CD4-positive, alpha-beta T cell treated with Interleukin-21 for 1 hour (primary cell): ENCODE measurements at regions not wholly inside any gene's neighbourhood (a gene's known extent, or its start where the extent isn't known, plus 50 kb on each side); places are given as distances from the start of the nearest gene placed in this dataset.
"Not testable (repeated sequence)": the region's sequence is repeated elsewhere in the genome, so short reads cannot be mapped to it uniquely, and the experiment has no call there.

ENCODE experiments used
- DNase-seq: peaks from one replicate; pipeline ENCODE4 v3.0.0-alpha.2; 2020

DNA sequence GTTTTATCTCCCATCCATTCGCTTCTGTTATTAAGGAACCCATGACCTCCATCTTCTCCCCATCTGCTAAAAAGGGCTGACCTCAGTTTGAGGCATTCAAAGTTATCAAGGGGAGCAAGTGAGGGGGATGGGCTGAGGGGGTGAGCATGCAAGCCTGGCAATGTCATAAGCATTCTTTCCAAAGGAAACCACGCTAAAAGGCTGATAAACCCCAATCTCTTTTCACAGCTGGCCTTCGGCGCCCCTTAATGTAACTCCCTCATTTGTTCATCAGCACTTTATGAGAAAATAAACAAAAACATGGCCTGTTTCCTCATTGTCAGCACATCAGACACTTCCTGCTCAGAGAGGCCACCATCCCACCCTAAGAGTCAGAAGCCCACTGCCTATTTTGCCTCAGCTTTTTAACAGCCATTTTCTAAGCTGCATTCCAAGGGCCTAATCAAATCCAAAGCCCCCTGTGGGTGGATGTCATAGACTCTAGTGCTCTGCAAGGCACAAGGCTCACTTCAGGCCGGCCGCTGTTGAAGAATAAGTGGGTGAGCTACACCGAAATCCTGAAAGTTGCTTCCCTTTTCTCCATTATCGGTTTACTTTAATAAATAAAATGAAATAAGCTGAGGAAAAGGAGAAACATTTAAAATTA lies 92.0 kb upstream of the SRD5A3 start:
- DNase-seq: no peak

DNA sequence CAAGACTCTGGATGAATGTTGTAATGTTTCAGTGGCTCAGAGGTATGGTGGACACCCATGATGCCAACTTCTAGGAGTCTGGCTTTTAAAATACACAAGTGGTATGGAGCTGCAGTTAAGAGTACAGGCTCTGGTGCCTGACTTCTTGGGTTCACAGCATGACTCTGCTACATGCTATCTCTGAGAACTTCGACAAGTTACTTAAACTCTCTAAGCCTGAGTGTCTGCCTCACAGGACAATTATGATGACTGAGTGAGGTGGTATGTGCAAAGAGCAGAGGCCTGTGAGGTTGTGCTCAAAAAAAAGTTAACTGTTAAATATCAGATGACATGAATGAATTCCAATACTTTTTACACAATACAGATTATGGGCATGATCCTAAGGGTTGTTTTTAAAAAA lies 90.9 kb upstream of the SRD5A3 start:
- DNase-seq: no peak

DNA sequence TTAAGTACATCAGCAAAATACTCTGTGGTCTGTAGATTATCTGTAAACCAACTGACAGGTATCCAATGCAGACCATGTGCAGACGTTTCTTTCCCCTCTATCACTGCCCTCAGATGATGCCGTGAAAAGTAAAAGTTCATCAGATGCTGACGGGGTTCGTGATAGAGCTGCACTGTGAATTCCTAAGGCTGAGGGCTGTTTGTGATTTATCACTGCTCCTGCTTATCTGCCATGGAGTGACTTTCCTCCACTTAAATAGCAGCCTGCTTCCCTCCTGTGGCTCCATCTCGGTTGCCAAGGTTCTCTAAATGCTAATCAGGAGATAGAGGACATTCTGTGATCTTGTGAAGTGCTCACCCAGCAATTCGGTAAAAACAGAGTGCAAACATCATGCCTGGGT lies 89.3 kb upstream of the SRD5A3 start:
- DNase-seq: no peak

DNA sequence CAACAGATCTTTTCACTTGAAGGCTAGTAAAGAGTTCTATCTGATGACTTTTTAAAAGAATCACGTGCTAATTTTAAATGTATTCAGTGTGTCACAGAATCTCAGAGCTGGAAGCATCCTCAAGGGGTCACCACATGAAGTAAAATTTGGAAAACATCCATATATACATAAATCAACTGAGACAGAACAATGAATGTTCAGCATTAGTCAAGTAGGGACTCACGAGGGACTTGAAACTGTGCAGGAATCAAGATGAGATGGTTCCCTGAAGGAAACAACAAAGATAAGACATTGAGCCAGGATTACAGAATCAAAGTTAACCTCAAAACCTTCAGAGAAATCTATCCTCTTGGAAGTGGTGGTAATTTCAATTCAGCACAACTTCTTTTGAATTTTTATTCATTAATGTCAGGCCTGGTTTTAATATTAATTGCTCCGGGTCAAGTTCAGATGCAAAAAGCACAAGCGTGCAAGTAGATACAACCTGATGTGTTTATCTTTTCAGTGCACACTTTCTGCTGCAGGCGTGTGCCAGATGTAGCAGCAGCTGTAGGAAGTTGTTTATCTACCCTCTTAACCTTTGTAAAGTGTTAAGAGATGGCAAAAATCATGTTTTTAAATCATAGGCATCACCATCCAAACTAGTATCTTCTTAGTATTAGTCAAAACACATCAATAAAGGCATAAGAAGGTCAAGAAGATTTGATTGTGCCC lies 87.7 kb upstream of the SRD5A3 start:
- DNase-seq: no peak

DNA sequence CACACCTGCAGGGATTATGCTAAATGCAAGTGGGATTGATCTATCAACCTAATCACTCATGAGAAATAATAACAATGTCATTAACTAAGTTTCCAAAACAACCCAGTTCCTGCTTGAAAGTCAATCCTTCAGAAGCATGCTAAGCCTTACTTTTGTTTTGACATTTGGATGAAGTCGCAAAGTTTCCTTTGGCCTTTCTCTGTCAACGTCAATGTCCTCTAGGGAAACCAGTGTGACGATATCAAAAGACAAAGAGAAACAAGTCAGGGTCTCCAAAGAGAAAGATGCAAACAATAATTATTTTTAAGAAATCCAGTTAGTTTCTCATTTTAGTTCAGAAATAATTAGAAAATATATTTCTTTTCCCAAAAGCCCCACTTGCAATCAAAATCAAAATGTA lies 86.7 kb upstream of the SRD5A3 start:
- DNase-seq: no peak

DNA sequence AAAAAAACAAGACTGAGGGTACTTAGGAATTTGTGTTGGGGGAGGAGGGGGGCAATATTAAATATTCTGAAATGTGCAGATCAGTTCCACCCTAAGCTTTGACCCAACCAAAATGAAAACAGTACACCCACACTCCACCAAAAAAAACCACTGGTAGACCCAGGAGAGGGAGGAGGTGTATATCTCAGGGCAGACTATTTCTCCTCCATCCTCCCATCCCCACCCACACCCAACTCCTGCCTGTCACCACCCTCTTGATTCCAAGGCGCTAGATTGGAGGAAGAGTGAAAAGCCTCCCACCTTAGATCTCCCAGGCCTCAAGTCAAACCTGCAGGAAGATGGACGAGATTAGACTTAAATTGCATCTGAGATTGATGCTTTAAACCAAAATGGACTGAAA lies 76.6 kb upstream of the SRD5A3 start:
- DNase-seq: no peak

DNA sequence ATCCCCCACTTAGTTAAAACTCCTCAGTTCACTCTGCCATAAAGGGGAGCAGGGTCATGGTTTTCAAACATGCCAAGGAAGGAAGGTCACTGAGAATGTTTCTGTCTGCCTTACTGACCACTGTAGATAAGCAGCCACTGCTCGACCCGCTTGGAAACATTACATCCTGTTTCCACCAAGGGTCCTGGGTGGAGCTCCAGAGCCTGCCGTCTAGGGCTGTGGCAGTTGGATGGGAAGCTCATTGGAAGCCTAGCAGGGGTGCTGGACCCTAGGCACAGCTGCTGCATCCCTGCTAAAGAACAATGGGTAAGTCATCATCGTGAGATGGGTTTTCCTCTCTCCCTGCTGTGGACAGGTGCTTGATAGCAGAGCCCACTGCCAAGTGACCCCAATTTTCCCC lies 76.0 kb upstream of the SRD5A3 start:
- no peak for DNase-seq

DNA sequence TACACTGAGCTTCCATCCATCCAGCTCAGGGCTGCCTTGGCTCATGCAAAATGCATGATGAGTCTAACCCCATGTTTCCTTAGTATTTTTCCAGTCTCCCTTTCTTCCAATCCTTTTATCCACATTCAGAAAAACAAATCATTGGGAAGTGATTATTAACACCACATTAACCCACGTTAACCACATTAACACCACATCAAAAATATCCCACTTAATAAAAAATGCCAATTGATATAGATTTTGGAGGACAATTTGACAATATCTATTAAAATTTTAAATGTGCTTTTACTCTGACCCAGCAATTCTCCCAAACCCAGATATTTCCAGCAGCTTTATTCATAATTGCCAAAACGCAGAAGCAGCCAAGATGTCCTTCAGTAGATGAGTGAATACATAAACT lies 75.6 kb upstream of the SRD5A3 start:
- DNase-seq: no peak

DNA sequence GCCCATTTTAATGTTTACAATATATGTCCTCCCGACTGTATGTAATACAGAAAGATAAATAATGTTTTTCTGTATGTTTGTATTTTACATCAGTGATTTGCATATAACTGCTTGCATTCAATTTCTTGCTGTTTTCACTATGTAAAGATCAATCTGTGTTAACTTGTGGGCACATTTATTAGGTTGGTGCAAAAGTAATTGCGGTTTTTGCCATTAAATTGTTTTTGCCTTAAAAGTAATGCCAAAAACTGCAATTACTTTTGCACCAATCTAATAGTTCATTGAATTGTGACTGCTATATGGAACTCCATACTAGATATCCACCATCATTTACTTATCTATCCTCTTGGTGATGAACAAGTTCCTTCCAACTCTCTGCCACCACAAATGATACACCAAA lies 73.9 kb upstream of the SRD5A3 start:
- no peak for DNase-seq

DNA sequence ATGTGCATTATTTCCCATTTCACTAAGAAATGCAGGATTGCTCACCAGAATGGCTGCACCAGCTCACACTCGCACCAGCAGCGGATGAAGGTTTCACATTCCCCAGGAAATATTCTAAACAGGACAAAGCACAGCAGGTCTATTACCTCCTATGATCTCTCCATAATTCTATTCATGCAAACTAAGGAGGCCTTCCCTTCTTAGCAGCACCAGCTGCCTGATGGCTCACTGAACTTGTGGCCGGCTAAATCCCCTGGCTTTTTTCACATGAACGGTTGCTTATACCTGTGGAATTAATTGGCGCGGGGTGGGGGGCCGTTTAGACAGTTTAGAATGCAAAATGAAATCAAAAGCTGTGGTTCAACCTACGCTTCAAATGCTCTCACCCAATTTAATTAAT lies 73.5 kb upstream of the SRD5A3 start:
- no peak for DNase-seq

DNA sequence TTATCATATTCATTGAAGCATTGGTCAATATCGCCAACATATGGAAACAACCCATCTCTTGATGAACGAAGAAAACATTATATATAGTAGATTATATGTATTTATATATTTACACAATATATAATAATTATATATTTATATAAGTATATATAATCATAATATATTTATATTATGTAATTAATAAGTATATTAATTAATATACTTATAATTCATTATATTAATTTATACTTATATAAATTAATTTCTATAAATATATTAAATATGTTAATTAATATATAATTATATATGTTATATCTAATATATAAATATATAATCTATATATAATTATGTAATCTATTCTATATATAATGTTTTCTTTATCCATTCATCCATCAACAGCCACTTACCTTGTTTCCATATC lies 69.0 kb upstream of the SRD5A3 start:
- DNase-seq: no peak

DNA sequence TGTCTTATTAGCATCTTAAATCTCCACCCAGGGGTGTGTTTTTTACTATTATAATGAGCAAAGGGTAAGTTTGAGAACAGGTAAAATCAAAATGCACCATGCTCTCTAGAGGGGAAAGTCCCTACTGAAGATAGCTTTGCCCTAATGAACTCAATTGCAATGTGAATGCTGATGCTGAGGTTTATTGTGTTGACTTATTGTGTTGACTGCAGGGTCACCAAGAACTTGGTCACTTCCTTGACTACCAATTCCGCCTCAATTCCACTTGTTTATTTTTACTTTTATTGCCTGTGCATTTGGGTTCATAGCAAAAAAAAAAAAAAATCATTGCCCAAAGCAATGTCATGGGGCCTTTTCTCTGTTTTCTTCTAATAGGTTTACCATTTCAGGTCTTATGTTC lies 67.7 kb upstream of the SRD5A3 start:
- DNase-seq: no peak

DNA sequence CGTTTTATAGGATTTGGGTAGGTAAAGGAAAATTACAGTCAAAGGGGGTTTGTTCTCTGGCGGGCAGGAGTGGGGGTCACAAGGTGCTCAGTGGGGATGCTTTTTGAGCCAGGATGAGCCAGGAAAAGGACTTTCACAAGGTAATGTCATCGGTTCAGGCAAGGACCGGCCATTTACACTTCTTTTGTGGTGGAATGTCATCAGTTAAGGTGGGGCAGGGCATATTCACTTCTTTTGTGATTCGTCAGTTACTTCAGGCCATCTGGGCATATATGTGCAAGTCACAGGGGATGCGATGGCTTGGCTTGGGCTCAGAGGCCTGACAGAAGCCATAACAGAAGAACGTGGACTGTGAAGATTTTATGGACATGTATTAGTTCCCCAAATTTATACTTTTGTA lies 65.6 kb upstream of the SRD5A3 start:
- not testable (repeated sequence) for DNase-seq

DNA sequence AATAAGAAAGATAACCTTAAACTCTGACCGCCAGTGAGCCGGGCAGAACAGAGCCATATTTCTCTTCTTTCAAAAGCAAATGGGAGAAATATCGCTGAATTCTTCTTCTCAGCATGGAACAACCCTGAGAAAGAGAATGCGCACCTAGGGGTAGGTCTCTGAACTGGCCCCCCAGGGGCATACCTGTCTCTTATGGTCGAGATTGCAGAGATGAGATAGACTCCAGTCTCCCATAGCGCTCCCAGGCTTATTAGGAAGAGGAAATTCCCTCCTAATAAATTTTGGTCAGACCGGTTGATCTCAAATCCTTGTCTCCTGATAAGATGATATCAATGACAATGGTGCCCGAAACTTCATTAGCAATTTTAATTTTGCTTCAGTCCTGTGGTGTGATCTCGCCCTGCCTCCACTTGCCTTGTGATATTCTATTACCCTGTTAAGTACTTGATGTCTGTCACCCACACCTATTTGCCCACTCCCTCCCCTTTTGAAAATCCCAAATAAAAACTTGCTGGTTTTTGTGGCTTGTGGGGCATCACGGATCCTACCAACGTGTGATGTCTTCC lies 64.8 kb upstream of the SRD5A3 start:
- DNase-seq: not testable (repeated sequence)

DNA sequence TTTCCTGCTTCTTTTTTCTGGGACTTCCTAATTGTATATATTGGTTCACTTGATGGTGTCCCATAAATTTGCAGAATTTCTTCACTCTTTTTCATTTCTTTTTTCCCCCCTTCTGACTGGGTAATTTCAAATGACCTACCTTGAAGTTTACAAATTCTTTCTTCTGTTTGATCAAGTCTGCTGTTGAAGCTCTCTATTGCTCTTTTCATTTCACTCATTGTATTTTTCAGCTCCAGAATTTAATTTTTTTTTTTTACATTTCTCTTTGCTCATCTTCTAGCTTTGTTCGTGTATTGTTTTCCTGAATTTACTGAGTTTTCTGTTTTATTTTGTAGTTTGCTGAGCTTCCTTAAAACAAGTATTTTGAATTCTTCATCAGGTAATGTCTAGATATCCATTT lies 61.7 kb upstream of the SRD5A3 start:
- no peak for DNase-seq

DNA sequence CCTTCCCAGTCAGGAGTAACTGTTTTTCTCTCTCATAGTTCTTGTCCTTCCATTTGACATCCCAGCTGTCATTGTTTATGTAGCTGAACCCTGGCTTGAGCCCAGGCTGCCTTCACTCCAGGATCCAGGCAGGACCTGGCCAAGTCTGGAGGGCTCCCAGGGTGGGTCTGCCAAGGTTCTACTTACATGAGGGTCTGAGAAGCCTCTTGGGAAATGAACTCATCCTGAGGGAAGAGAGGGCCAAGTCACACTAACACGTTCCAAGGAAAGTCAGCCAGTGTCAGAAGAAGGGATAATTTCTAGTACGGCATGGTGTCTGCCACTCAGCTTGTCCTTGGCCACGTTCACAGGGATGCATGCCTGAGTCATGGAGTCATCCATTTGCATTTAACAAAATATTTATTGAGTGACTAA lies 54.8 kb upstream of the SRD5A3 start:
- no peak for DNase-seq

DNA sequence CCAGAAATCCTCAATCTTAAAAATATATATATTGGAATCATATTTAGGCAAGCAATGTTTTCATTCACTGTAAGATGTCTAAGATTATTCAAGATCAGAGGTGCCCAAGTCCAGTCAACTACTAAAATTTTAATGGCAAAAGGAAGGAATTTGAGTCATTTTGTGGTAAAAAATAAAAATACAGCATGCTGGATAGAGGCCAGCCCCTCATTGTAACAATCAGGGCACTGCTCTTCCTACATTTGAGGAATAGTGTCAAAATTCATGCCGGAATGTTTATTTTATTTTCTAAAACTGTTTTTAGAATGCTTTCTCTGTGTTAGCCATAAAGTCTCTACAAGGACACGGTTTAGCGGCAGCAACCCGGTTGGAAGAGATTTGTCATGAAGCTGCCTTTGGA lies 49.9 kb upstream of the SRD5A3 start:
- no peak for DNase-seq
